Muscle of leg (tissue), 3 donors: ENCODE measurements at regions not wholly inside any gene's neighbourhood (a gene's known extent, or its start where the extent isn't known, plus 50 kb on each side); places are given as distances from the start of the nearest gene placed in this dataset.

Experiments used
- DNase-seq: peaks from one replicate; pipeline ENCODE4 v3.0.0; 2013
- H3K27ac ChIP-seq: one replicate; pipeline ENCODE4 v1.5.1; 2013; ENCODE audit warnings: mild to moderate bottlenecking, low read length, control low read depth
- H3K27me3 ChIP-seq: one replicate; pipeline ENCODE4 v1.6.1; 2013; ENCODE audit warnings: low read length; ENCODE audit not compliant: control insufficient read depth, insufficient read depth
- H3K36me3 ChIP-seq: one replicate; pipeline ENCODE4 v1.6.1; 2013; ENCODE audit warnings: low read length; ENCODE audit not compliant: control insufficient read depth, insufficient read depth
- H3K4me1 ChIP-seq: one replicate; pipeline ENCODE4 v1.6.1; 2013; ENCODE audit warnings: low read length; ENCODE audit not compliant: control insufficient read depth, insufficient read depth
- H3K4me3 ChIP-seq: one replicate; pipeline ENCODE4 v1.5.1; 2013; ENCODE audit warnings: low read length, control low read depth
- H3K9me3 ChIP-seq: replicated peaks from 2 replicates; pipeline ENCODE4 v1.6.1; 2013; ENCODE audit warnings: low read depth, low read length; ENCODE audit not compliant: control insufficient read depth
- WGBS: methylation state at CpG from one replicate; pipeline ENCODE4 v1.1.5; 2013; ENCODE audit warnings: missing lambda C conversion rate; ENCODE audit not compliant: insufficient coverage; 5-methylcytosine and 5-hydroxymethylcytosine counted together

DNA sequence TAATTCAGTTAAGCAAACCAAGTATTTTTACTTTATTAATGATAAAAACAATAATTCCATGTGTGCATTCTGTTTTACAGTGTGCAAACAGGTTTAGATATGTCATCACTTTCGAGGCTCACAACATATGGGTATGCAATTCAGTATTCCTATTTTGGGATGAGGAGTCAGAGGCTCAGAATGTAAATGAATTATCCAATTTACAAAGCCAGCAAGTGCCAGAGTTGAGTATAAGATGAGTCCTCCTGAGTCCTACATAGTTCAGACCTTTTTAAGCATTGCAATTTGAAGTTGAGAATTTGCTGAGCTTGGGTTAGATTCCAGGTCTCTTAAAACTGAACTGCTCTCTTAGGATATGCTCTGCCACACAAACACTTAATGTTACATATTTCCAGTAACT, 424.2 kb upstream of the ROBO2 start:
- Histone ChIP-seq H3K9me3 (no peaks in the 10 kb centered on the region), H3K36me3 (no peaks in the 10 kb centered on the region), H3K4me3 (no peak overlapping the region), H3K27ac (no peak overlapping the region), H3K27me3 (no peaks in the 10 kb centered on the region), H3K4me1 (no peaks in the 10 kb centered on the region)
- WGBS = no CpG with 5 or more reads among the region's 1 CpG
- peak; percentile 60 for DNase-seq

DNA sequence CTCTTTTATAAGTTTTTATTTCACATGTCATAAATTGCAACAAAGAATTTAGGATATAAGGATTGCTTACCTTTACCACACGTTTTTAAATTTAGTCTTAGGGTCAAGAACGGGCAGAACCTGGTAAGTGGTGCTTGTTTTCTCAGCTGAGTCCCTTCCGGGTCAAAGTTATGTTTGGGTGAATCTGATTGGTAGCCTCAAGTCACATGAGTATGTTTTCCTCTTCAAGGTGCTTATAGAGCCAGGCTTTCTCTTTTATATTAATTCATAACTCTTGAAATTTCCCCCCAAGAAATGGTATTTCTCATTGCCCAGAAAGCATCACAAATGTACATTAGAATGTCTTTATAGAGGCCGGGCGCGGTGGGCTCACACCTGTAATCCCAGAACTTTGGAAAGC, 415.7 kb upstream of the ROBO2 start:
- WGBS = no CpG with 5 or more reads among the region's 6 CpGs

DNA sequence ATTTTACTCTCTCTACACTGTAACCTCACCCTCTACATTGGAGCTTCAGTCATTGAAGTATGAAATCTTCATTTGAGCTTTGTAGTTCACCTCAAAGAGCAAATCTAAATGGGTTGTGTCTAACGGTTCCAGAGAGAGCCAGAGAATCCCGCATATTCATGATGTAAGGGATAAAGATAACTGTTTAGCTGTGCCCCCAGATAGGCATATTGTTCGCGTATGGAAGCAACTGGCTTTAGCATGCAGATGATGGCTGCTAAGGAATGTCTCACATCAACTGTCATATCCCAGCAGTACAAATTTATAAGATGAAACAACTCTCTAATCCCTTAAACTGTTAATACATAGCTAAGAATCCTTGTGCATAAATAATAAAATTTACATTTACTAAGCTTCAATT, 412.7 kb upstream of the ROBO2 start:
- H3K27me3 ChIP-seq = no peaks in the 10 kb centered on the region
- no peak for DNase-seq
- H3K9me3 ChIP-seq = no peaks in the 10 kb centered on the region
- no CpG with 5 or more reads among the region's 4 CpGs for WGBS
- H3K36me3 ChIP-seq = no peaks in the 10 kb centered on the region
- no peak overlapping the region for H3K27ac ChIP-seq
- H3K4me1 ChIP-seq = no peaks in the 10 kb centered on the region
- no peak overlapping the region for H3K4me3 ChIP-seq

More for the DNA sequence above, 415.7 kb upstream of the ROBO2 start:
- no peaks in the 10 kb centered on the region for H3K9me3 ChIP-seq
- no peak overlapping the region for H3K27ac ChIP-seq
- H3K36me3 ChIP-seq = no peaks in the 10 kb centered on the region
- no peaks in the 10 kb centered on the region for H3K27me3 ChIP-seq
- DNase-seq = no peak
- H3K4me3 ChIP-seq = no peak overlapping the region
- H3K4me1 ChIP-seq = no peaks in the 10 kb centered on the region

DNA sequence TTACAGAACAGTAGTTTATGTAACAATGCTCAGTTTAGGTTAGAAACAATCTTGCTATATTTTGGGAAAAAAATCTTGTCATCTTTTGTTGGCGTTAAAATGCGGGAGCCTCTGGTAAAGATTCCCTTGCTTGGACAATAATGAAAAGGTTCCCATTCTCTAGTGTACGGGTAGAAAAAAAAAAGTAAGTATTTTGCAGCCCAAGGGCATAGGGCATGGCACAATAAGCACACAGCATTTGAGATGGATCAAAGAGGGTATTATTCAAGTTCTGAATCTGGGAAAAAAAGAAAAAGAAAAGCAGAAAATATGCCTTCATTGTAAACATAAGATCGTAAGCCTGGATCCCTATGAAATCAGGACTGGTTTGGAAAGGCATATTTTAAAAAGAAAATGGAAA, 408.6 kb upstream of the ROBO2 start:
- no peak for DNase-seq
- Histone ChIP-seq H3K36me3 (no peaks in the 10 kb centered on the region), H3K27me3 (no peaks in the 10 kb centered on the region), H3K4me3 (no peak overlapping the region), H3K9me3 (no peaks in the 10 kb centered on the region), H3K4me1 (no peaks in the 10 kb centered on the region), H3K27ac (no peak overlapping the region)
- 84% methylated on average over 4 of the region's 4 CpGs for WGBS

DNA sequence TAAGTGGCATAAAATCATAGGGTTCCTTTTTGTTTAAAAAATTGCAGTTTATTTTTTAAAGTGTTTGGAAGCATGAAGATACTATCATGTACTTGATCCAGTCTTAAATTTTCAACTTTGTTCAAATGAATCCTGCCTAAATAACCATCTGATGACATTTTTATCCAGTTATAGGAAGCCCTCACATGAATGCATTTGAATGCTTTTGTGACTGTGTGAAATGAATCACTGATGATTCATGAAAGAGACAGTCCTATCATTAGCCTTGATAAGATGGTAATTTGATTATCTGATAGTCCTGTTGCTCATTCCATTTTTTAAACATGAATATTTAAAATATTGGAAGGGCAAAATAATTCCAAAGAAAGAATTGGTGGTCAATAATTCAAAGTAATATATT, 401.9 kb upstream of the ROBO2 start:
- no peak for DNase-seq
- no peak overlapping the region for H3K4me3 ChIP-seq
- H3K27ac ChIP-seq = no peak overlapping the region
- H3K9me3 ChIP-seq = no peaks in the 10 kb centered on the region
- no peaks in the 10 kb centered on the region for H3K36me3 ChIP-seq
- no peaks in the 10 kb centered on the region for H3K4me1 ChIP-seq
- no peaks in the 10 kb centered on the region for H3K27me3 ChIP-seq

DNA sequence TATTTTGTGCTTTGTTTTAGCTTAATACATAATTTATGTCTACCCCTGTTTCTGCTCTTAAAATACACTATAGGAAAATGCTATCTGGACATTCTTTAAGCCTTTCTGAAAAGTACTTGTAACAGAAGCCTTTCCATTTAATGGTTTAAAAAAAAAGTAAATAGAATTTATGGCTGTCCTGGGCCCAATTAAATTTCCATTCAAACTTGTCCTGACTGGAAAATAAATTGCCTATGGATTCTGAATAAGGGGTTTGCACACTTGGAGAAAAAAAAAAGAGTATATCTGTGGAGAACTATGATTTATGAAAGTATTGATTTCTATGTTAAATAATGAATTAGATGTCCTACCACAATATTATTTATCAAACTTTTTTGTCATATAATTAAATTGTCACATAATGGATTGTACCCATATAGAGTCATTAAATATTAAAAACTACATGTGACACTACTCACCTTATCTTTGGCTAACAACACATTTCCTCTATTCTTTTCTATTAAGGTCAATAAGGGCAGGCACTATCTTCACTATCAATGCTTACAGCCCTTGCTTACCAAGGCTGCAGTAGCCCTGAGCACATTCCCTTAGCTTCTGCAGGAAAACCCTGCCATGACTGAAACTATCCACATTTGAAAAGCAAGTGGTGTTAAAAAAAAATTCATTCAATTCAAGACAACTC, 396.1 kb upstream of the ROBO2 start:
- Histone ChIP-seq H3K4me3 (no peak overlapping the region), H3K4me1 (no peaks in the 10 kb centered on the region), H3K36me3 (no peaks in the 10 kb centered on the region), H3K27me3 (no peaks in the 10 kb centered on the region), H3K27ac (no peak overlapping the region), H3K9me3 (no peaks in the 10 kb centered on the region)
- no peak for DNase-seq

DNA sequence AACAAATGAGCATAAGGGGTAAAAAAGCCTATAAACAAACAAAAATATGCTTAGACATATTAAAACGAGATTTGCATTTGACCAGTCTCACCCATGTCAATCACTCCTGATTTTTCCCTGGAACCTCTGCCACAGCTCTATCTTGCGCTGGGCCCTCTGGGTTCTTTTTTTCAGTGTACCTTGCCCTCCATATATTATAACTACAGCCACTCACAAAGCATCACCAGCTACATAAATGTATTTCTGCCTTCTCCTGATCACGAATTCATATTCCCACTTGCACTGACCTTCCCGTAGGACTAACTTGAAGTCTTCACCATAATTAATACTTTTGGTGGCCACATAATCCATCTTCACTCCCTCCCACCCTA, 395.6 kb upstream of the ROBO2 start:
- Histone ChIP-seq H3K36me3 (no peaks in the 10 kb centered on the region), H3K27ac (no peak overlapping the region), H3K9me3 (no peaks in the 10 kb centered on the region), H3K4me1 (no peaks in the 10 kb centered on the region), H3K27me3 (no peaks in the 10 kb centered on the region), H3K4me3 (no peak overlapping the region)
- 62% methylated on average over 3 of the region's 4 CpGs for WGBS
- DNase-seq = no peak

DNA sequence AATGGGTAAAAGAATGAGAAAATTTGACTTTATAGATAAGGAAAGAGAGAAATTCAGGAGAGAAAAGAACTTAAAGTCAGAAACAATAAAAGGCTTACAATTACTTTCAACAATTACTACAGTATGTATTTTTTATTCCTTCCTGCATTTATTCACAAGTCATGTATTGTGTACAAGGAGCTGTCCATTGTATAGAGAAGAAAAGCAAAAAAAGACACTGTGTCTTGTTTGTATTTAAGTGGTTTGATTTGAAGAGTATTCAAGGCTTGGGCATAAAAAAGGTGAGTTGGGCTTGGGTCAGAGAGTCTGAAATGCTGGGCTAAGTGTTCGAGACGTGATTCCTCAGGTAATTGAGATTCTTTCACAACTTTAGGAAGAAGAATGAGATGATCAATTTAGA, 394.2 kb upstream of the ROBO2 start:
- no peaks in the 10 kb centered on the region for H3K27me3 ChIP-seq
- 94% methylated on average over 2 of the region's 2 CpGs for WGBS
- no peak overlapping the region for H3K4me3 ChIP-seq
- H3K27ac ChIP-seq = no peak overlapping the region
- no peak for DNase-seq
- no peaks in the 10 kb centered on the region for H3K4me1 ChIP-seq
- H3K9me3 ChIP-seq = no peaks in the 10 kb centered on the region
- no peaks in the 10 kb centered on the region for H3K36me3 ChIP-seq

DNA sequence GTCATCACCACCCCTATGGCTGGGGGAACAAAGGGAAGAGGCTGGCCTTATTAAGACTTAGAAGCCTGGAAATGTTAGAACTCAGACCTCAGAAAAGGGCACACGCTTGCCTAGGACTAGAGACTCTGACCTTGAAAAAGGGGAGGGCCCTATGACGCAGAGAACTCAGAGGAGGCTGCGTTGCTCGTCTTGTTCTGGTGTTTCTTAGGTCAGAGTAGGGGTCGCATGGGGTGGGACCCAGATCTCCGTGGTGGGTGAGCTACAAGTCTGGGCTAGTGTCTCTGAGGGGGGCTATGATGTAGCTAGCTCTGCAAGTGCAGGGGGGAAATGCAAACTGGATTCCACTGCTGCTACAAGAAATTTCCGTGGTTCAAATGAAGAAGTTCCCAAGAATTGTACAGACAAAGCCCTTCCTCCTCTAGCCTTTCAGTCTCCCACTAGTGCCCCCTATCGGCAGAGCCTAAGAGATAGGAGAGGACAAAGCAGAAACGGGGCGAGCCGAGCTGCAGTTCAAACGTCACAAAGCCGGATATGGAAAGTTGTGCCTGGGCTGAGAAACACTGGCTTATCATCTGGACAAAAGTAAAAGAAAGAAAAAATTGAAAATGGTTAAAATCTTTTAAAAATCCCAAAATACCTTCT, 392.9 kb upstream of the ROBO2 start:
- no peaks in the 10 kb centered on the region for H3K27me3 ChIP-seq
- no peak overlapping the region for H3K27ac ChIP-seq
- no peaks in the 10 kb centered on the region for H3K9me3 ChIP-seq
- DNase-seq = no peak
- H3K4me1 ChIP-seq = no peaks in the 10 kb centered on the region
- 75% methylated on average over 6 of the region's 13 CpGs for WGBS
- H3K36me3 ChIP-seq = no peaks in the 10 kb centered on the region
- no peak overlapping the region for H3K4me3 ChIP-seq

DNA sequence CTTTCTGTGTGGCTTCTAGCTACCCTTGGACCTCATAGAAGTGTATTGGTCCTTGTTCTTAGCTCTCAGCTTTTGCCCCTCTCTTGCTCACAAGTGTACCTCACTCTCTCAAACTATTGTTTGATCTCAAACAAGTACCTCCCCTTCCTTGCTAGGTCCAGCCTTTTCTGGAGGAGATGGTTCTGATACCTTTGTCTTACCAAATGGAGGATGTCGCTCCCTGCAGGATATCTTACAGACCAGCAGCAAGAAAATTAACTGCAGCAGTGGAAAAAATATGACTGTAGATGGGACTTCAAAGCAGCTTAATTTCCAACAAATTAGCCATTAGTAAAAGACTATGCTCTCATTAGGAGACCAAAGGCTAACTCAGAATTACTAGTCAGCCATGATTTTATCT, 388.1 kb upstream of the ROBO2 start:
- no peaks in the 10 kb centered on the region for H3K27me3 ChIP-seq
- no peaks in the 10 kb centered on the region for H3K4me1 ChIP-seq
- no peaks in the 10 kb centered on the region for H3K36me3 ChIP-seq
- no peak overlapping the region for H3K4me3 ChIP-seq
- H3K27ac ChIP-seq = no peak overlapping the region
- H3K9me3 ChIP-seq = no peaks in the 10 kb centered on the region
- no peak for DNase-seq
- no CpG with 5 or more reads among the region's 1 CpG for WGBS

DNA sequence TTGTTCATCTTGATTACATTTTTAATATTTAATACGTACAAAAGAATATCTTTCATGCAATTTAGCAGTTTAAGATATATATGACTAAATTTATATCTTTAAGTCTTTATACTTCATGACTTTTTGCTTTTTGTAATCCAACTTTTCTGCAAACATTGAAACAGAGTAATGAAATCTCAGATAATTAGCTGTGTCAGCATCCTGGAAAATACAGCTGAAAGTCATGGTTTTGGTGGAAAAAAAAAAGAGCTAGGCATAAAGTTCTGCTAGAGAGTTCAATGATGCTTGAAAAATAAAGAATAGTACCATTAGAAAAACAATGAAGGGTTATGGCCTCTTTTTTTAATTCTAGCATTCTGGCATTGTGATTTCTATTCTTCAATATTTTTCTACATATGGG, 387.4 kb upstream of the ROBO2 start:
- WGBS = no CpG with 5 or more reads among the region's 1 CpG

More for the DNA sequence above, 387.4 kb upstream of the ROBO2 start:
- Histone ChIP-seq H3K36me3 (no peaks in the 10 kb centered on the region), H3K4me3 (no peak overlapping the region), H3K9me3 (no peaks in the 10 kb centered on the region), H3K27ac (no peak overlapping the region), H3K4me1 (no peaks in the 10 kb centered on the region), H3K27me3 (no peaks in the 10 kb centered on the region)
- no peak for DNase-seq
